NCI-H1417 (cell line): ENCODE measurements at regions not wholly inside any gene's neighbourhood (a gene's known extent, or its start where the extent isn't known, plus 50 kb on each side); places are given as distances from the start of the nearest gene placed in this dataset.
"Not testable (repeated sequence)": the region's sequence is repeated elsewhere in the genome, so short reads cannot be mapped to it uniquely, and the experiment has no call there.

Experiments
- DNase-seq, 3 experiments: peaks; one replicate each; lab custom pipeline; 2025; lab: John Stamatoyannopoulos, UW

DNA sequence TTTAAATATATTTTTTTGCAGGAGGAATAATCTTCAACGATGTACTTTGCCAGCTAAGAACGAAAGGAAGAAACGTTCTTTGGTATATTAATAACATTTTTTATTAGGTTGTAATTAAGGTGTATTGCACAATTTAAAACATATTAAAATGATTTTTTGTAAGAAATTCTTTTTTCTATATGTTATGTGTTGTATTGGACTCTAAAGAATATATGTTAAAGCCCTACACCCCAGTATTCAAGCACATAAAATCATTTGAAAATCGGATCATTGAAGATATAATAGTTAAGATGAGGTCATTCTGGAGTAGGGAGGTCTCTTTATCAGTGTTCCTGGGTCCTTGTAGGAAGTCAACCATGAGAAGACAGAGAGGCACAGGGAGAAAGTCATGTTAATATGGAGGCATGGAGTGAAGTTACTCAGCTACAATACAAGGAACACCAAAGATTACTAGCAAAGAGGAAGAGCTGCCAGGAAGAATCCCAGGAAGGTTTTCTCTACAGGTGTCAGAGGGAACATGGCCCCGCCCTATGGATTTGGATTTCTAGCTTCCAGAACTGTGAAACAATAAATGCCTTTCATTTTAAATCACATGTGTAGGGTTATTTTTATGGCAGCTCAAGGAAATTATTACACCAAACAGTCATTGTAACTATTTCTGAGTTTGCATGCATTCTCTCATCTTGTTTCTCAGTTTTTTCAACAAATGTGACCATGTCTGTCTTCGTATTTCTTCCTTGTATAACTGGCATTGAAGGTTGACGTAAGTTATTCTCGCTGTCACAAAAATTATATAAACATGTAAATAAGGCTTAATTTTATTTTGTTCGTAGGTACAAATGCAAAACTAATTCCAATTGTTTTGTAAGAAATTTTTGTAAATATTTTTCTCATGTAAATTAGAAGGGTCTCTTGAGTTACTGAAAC lies 75.4 kb upstream of the VPREB1 start:
- DNase-seq: peak in 1 of 3 experiments; percentile 2

DNA sequence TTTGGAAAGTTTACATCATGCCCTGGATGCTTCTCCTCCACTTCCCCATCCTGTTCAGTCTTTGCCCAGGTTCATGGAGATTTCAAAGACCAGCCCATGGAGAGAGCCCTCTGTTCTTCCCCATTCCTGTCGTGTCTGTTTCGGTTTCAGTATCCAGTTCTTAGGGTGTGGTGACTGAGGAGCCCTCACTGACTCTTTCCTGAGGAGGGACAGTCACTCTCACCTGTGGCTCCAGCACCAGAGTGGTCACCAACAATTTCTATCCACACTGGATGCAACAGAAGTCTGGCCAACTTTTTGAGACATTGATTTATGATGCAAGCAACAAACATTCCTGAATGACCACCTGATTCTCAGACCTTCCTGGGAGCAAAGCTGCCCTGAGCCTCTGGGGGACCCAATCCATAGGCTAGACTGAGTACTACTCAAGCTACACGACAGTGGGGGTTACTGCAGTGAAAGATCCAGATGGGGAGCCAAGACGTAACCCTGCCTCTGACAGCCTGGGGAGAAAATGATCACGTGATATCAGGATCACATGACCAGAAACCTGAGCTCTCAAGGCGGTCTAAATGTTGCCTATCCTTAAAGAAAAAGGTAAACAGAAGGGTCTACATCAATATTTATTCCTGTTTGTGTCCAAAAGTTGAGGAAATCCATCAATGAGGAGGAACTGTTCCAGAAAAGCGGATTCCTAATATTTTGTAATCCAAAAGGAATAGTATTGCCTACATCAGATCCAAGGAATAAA lies 76.2 kb upstream of the VPREB1 start:
- DNase-seq: peak; percentile 22 to 78 (median 66)

DNA sequence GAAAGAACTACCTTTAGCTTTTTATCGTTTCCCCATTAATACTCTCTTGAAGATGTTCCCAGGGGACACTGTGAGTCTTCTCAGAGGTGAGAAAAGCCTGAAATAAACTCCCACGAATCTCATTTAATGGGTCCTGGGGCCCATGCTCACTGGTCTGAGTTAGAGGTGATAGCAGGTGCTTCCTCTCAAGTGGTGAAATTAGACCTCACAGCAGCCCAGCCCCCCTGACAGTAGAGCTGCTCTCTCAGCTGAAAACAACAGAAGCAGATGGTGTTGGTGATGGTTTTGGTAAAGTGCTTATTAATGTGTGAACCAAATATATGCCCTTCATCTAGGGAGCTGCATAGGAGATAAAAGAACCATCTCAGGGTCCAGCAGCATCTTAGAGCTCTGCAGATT lies 76.8 kb upstream of the VPREB1 start:
- DNase-seq: peak; percentile 43 to 80 (median 50)

DNA sequence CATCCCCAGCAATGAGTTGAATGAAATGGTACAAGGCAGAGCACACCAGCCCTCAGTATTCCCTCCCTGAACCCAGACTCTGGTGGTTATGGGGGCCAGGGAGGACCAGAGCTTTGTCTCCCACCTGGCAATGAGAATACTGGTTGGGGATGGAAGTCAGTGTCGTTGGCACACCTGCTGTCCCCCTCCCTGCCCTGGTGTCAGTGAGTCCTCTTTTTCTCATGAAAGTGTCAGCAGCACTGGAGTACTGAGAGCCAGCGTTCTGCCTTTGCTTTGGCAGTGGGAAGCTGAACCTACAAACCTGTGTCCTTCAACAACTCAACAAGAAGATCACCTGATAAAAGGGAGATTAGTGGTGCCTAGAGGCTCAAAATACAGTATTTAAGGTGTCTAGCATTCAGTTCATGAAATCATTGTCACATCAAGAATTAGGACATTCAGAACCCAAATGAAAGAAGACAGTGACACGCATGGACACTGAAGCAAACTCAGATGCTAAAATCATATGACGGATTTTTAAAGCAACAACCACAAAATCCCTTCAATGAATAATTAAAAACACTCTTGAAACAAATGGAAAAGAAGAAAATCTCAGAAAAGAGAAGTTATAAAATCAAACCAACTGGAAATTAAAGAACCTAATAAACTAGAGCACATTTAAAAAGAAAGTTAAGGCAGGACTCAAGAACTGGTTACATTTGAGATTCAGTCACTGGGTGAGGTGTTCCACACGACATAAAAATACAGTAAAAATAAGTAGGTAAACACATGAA lies 77.5 kb upstream of the VPREB1 start:
- DNase-seq: peak in 1 of 3 experiments; percentile 16

DNA sequence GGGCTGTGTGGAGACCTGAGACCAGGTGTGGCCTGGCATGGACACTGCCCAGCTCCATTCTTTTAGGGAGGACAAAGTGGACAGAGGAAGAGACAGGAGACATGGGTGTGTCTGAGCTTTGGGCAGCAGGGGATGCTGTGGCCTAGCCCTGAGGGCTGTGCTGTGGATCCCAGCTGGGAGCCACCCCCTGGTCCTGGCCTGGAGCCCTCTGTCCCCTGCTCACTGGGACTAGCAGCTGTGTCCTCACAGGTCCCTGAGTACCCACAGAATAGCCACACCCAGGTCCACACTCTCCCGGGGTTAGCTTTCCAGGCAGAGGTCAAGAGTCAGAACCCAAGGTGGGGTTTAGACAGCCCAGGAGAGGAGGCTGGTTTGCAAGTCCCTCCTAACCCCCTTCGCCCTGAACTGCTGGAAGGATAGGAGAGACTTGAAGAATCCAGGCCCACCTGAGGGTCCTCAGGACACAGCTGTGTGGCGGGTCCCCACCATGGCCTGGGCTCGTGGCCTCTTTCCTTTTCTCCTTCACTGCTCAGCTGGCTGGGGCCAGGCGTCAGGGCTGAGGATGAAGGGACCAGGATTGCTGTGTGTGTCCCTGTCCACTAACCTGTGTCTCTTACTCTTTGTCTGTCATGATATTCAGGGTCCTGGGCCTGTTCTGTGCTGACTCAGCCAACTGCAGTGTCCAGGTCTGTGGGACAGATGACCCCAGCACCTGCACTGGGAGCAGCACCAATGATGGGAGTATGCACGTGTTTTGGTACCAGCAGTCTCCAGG lies 78.5 kb upstream of the VPREB1 start:
- DNase-seq: no peak

DNA sequence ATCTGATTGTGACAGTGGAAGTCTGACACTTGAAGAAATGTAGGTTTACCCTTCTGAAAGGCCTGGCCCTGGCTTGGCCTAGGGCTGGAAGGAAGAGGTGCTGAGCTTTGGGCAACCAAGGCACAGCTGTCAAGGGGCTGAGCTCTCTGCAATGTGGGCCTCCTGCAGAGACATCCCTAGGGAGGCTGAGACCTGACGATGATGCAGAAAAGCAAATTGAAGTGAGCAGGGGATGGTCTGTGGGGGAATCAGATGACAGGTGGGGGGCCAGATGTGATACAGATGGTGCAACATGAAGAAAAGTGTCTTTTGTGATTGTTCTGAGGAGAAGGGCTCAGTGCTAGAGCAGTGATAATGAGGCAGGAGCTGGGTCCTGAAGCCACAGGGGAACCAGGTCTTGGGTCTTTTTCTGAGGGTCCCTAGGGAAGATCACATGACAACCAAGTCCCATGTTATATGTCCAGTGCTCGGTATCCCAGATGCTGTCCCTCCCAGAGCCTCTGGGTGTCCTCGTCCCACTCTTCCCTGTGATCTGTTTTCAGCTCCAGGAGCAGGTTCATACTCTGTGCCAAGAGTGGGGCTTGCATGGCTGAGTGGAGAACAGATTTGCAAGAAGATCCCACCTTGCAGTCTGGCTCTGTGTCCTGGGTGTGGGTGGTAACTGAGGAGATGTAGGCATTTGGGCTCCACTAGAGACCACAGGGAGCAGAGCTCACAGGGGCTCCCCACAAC lies 79.9 kb upstream of the VPREB1 start:
- DNase-seq: peak in 1 of 3 experiments; percentile 13

DNA sequence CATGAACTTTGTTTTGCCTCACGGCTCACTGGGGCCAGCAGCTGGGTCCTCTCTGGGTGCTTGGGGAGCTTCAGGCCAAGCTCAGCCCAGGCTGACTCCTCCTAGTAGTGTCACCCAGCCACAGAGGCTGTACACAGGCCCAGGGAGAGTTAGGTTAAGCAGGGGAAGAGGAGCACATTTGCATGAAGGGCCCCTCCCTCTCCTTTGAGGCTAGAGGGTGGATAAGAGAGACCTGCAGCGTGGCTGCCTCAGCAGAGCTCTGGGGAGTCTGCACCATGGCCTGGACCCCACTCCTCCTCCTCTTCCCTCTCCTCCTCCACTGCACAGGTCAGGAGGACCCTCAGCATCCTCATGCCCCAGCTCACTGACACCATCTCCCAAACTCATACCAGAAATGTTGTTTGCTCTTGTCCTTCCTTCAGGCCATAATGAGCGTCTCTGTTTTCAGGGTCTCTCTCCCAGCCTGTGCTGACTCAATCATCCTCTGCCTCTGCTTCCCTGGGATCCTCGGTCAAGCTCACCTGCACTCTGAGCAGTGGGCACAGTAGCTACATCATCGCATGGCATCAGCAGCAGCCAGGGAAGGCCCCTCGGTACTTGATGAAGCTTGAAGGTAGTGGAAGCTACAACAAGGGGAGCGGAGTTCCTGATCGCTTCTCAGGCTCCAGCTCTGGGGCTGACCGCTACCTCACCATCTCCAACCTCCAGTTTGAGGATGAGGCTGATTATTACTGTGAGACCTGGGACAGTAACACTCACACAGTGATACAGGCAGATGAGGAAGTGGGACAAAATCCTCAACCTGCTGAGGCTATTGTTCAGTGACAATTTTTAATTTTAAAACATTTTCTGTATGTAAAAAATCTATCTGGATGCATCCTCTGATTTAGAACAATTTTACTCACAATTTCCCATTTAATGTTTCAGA lies 82.4 kb upstream of the VPREB1 start:
- DNase-seq: no peak

DNA sequence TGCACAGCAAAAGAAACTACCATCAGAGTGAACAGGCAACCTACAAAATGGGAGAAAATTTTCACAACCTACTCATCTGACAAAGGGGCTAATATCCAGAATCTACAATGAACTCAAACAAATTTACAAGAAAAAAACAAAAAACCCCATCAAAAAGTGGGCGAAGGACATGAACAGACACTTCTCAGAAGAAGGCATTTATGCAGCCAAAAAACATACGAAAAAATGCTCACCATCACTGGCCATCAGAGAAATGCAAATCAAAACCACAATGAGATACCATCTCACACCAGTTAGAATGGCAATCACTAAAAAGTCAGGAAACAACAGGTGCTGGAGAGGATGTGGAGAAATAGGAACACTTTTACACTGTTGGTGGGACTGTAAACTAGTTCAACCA lies 83.8 kb upstream of the VPREB1 start:
- not testable (repeated sequence) for DNase-seq

DNA sequence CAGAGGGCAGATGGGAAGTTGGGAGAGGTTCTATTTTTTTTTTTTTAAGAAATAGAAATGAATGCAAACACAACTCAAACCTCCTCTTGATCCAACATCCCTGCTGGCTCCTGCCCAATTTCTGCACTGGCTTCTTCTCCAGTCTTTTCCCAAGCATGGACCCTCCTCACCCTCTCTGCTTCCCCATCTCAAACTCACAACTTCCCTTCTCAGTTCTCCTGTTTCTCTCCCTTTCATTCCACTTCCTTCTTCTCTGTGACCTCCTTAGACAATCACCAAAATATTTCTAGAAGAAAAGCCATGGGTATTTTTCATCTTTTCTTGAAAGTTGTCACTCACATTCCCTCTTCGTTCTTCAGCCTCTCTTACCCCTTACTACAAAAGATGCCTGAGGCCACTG lies 85.2 kb upstream of the VPREB1 start:
- DNase-seq: no peak

DNA sequence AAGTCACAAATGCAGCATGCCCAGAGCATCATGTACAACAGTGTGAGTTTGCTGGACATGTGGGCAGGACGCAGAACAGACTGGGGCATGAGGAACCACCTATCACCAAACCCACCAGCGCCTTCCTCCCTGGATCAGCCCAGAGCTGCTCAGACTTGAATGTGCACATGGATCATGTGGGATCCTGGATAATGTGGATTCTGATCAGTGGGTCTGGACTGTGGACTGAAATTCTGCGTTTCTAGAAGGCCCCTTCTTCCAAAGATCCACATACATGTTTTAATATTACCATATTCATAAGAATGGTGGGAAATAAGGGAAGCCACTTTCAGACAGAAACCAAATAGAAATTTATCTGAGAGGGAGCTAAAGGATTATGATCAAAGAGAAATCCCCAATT lies 85.6 kb upstream of the VPREB1 start:
- DNase-seq: no peak

DNA sequence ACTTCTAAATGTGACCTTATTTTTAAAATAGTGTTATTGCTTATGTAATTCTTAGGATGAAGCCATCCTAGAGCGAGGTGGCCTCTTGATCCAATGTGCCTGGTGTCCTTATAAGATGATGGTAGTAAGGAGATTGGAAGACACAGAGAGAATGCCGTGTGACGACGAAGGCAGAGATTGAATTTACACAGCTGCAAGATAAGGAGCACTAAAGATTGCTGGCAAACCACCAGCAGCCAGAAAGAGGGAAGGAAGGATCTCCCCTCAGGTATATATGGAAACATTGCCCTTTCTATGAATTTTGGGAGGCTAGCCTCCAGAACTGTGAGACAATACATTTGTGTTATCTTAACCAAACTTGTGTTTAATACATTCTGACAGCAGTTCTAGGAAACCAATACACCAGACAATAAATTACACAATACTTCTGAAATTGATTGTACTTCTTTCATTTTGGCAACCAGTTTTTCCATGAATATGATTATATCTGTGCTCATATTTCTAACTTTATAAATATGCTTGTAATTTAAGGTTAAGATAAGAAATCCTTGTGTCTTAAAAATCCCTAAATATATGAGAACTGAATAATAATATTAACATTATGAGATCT lies 86.3 kb upstream of the VPREB1 start:
- no peak for DNase-seq

DNA sequence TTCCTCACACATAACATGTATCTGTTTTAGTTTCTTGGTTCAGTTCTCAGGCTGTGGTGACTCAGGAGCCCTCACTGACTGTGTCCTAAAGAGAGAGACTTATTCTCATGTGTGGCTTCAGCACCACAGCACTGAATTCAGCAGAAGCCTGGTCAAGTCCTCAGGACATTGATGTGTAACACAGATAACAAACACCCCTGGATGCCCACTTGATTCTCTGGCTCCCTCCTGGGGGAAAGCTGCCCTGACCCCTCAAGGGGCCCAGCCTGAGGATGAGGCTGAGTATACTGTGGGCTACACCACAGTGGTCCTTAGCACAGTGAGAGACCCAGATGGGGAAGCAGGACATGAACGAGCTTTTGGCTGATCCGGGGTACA lies 87.2 kb upstream of the VPREB1 start:
- DNase-seq: no peak

DNA sequence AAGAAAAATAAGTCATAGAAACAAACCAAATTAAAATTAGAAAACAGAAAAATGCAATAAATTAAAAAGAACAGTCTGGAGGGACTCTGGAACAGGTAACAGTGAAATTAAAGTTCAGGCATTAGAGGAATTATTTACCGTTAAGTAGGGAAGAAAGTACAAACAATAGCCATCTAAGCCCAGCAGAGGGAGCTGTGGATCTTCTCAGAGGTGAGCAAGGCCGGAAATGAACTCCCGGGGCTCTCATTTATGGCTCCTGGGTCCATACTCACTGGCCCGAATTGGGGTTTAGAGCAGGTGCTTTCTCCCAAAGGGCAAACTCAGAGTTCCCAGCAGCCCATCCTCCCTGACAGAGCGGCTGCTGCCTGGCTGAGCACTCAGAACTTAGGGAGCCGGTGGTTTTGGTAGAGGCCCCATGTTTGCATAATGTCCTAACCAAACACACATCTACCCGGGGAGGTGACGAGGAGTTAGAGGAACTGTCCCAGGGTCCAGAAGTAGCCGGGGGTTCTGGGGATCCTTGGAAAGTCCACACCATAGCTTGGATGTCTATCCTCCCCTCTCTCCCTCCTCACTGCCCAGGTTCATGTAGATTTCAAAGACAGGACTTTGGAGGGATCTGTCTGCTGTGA lies 87.8 kb upstream of the VPREB1 start:
- DNase-seq: peak; percentile 57 to 86 (median 69)

DNA sequence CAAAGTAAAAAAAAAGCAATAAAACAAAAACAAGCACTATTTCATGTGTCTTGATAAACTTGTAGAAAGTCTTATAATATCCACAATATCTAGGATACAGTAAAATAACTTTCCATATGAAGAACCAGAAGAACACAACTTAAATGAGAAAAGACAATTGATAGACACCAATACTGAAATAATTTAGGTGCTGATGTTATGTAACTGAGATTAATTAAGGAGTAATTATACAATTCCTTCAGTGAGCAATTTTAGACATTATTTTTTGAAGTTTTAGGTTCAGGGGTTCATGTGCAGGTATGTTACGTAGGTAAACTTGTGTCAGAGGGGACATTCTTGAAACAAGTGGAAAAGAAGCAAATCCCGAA lies 88.3 kb upstream of the VPREB1 start:
- DNase-seq: no peak

DNA sequence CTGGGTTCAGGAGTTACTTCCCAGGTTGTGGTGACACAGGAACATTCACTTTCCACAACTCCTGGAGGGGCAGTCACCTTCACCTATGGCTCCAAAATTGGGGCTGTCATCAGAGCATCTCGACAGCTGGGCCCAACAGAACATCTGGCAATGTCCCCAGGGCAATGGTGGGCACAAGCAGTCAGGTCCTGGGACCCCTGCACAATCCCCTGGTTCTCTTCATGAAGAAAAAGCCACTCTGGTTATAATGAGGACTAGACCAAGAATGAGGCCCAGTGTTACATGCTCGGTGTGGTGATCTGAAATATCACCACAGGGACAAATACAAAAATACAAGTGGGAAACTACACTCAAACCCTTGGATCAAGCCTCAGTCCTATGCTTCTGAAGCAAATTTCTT lies 89.0 kb upstream of the VPREB1 start:
- DNase-seq: no peak

DNA sequence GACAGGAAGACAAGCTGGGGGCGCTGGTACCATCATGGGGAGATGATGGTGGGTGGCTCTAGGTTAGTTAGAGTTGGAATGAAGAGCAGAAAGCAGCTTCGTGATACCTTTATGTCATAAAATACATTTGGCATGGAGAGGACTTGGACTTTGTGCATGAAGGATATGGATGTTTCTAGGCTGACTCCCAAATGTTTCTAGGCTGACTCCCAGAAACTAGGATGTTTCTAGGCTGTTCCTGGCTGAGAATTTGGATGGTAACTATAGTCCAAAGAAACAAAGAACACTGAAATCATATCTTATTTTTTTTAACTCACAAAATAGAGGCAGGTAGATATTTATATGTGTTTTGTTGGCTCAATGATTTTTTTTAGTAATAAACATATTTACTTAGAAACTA lies 89.4 kb upstream of the VPREB1 start:
- no peak for DNase-seq

DNA sequence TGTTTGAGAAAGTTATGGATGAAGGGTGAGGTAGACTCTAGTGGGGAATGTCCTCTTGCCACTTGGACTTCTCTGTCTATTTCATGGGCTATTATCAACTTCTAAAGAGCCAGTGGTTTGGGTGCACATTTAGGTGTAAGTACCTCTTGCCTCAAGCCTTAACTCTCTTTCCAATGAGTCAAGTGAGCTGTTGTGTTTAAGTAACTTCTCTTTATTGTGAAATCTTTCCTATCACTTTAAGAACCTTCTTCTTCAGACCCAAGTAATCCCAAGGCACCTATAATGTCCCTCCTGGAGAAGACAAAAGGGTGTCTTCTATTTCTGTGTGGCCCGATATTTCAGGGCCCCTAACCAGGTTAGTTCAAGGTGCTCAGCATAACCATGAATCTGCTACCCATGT lies 90.5 kb upstream of the VPREB1 start:
- no peak for DNase-seq

DNA sequence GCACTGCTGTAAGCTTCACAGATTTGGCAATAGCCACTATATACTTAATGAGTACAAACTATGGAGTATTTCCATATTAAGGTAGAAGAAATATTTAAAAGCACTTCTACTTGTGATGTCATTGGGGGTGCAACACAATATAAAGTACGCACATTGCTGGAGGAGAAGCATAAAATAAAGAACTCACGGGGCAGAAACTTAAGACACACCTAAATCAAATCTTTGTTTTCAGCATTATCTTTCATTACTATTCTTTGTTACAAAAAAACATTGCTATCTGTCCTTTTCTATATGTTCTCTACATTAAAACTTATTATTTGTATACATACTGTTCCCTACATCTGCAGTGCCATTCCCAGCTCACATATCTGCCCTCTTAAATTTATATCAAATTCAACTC lies 93.3 kb upstream of the VPREB1 start:
- no peak for DNase-seq

DNA sequence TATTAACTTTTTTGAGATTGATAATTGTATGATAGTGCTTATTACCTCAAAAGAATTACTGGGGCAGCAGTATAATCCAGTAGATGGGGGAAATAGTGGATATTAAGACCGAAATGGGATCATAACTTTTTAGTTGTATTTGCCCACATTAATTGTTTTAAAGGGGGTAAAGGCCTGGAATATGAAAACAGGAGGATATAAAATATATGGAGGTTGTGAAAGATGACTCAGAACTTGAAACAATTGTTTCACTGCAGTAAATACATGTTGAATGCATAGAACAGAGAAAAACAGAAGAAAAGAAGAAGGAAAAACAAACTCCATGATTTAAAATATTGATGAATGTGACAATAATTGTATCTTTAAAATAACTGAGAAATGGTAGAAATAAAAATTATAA lies 94.1 kb upstream of the VPREB1 start:
- no peak for DNase-seq
